NCI-H446 (cell line): ENCODE measurements at regions not wholly inside any gene's neighbourhood (a gene's known extent, or its start where the extent isn't known, plus 50 kb on each side); places are given as distances from the start of the nearest gene placed in this dataset.

ENCODE experiments used
- DNase-seq, 2 experiments: peaks; one replicate each; lab custom pipeline; 2025; lab: John Stamatoyannopoulos, UW

GRCh38 chr9:109830545-109830944 lies 50.5 kb downstream of the PALM2AKAP2 start:
- no peak for DNase-seq

GRCh38 chr9:109831998-109832658 lies 52.1 kb downstream of the PALM2AKAP2 start:
- no peak for DNase-seq

GRCh38 chr9:109834855-109835254 lies 54.9 kb downstream of the PALM2AKAP2 start:
- no peak for DNase-seq

- peak; percentile 40 to 84 for DNase-seq
These were observed 63.6 kb downstream of the PALM2AKAP2 start for GRCh38 chr9:109843641-109844040.

- no peak for DNase-seq
These were observed 65.2 kb downstream of the PALM2AKAP2 start for GRCh38 chr9:109845226-109845625.

GRCh38 chr9:109846776-109847175 lies 66.8 kb downstream of the PALM2AKAP2 start:
- DNase-seq, result peak in 1 of 2 experiments; percentile 20

- DNase-seq, result no peak
These were observed 72.6 kb downstream of the PALM2AKAP2 start for GRCh38 chr9:109852556-109852955.

GRCh38 chr9:109855540-109855939 lies 75.5 kb downstream of the PALM2AKAP2 start:
- DNase-seq, result no peak

GRCh38 chr9:109856785-109857184 lies 76.8 kb downstream of the PALM2AKAP2 start:
- DNase-seq, result no peak

GRCh38 chr9:109857336-109857735 lies 77.3 kb downstream of the PALM2AKAP2 start:
- peak in 1 of 2 experiments; percentile 19 for DNase-seq

GRCh38 chr9:109859447-109859846 lies 79.4 kb downstream of the PALM2AKAP2 start:
- no peak for DNase-seq

GRCh38 chr9:109860521-109860920 lies 80.5 kb downstream of the PALM2AKAP2 start:
- no peak for DNase-seq

- no peak for DNase-seq
These were observed 81.5 kb downstream of the PALM2AKAP2 start for GRCh38 chr9:109861499-109861898.

GRCh38 chr9:109861918-109862317 lies 81.9 kb downstream of the PALM2AKAP2 start:
- no peak for DNase-seq

GRCh38 chr9:109862452-109862851 lies 82.5 kb downstream of the PALM2AKAP2 start:
- DNase-seq, result no peak

GRCh38 chr9:109863961-109864360 lies 84.0 kb downstream of the PALM2AKAP2 start:
- no peak for DNase-seq

GRCh38 chr9:109865521-109865920 lies 85.5 kb downstream of the PALM2AKAP2 start:
- DNase-seq, result no peak

- no peak for DNase-seq
These were observed 88.2 kb downstream of the PALM2AKAP2 start for GRCh38 chr9:109868207-109868606.

- no peak for DNase-seq
These were observed 88.7 kb downstream of the PALM2AKAP2 start for GRCh38 chr9:109868722-109869121.

GRCh38 chr9:109870365-109870764 lies 90.4 kb downstream of the PALM2AKAP2 start:
- no peak for DNase-seq

GRCh38 chr9:109872901-109873300 lies 92.9 kb downstream of the PALM2AKAP2 start:
- no peak for DNase-seq

GRCh38 chr9:109875495-109876129 lies 95.6 kb downstream of the PALM2AKAP2 start:
- DNase-seq, result no peak

- DNase-seq, result peak in 1 of 2 experiments; percentile 0
These were observed 100.5 kb downstream of the PALM2AKAP2 start for GRCh38 chr9:109880276-109881169.
